ENCODE measurements at regions not wholly inside any gene's neighbourhood (a gene's known extent, or its start where the extent isn't known, plus 50 kb on each side); places are given as distances from the start of the nearest gene placed in this dataset.
A peak's percentile ranks its signal among the peaks of the same experiment; 100 is the strongest.

GRCh38 chr4:189792924-189793618, 147.6 kb upstream of the FRG1 start:
- TF ChIP-seq POLR2A (IDR thresholded peaks at IDR 0.05) = no peak
- TF ChIP-seq EP300 (IDR thresholded peaks at IDR 0.05) = no peak
- TF ChIP-seq CTCF (IDR thresholded peaks at IDR 0.05) = peak; percentile 70 to 83 (median 77)
